ENCODE measurements at regions not wholly inside any gene's neighbourhood (a gene's known extent, or its start where the extent isn't known, plus 50 kb on each side); places are given as distances from the start of the nearest gene placed in this dataset.

- no peak for TF ChIP-seq ZNF274 (IDR thresholded peaks at IDR 0.05; ENCODE audit: low read depth, low read length)
- no peak for TF ChIP-seq SUZ12 (IDR thresholded peaks at IDR 0.05; ENCODE audit: extremely low read depth, insufficient read depth, insufficient read length)
- no peak for TF ChIP-seq YY1 (IDR thresholded peaks at IDR 0.05; ENCODE audit: insufficient read depth, insufficient read length)
- DNase-seq (ENCODE audit: low read depth, low spot score) = no peak
- Histone ChIP-seq H3K9me3 (ENCODE audit: insufficient read depth, low read length) (peaks cover 5% of the 10 kb centered on the region; the same call in 1 of the 2 replicates), H3K9ac (ENCODE audit: insufficient read length, low read depth) (no peak overlapping the region), H3K36me3 (ENCODE audit: insufficient read depth, insufficient read length, low read length) (no peaks in the 10 kb centered on the region), H3K4me3 (ENCODE audit: insufficient read length, low read depth) (no peak overlapping the region), H3K27me3 (ENCODE audit: insufficient read depth, insufficient read length) (no peaks in the 10 kb centered on the region), H3K4me1 (ENCODE audit: insufficient read depth, insufficient read length) (no peaks in the 10 kb centered on the region)
Observed at GRCh38 chr6:170483413-170483812, 69.7 kb downstream of the PSMB1 start.

- peak; percentile 13 for DNase-seq (ENCODE audit: low read depth, low spot score)
- no peaks in the 10 kb centered on the region for H3K27me3 ChIP-seq (ENCODE audit: insufficient read depth, insufficient read length)
- no peaks in the 10 kb centered on the region for H3K4me1 ChIP-seq (ENCODE audit: insufficient read depth, insufficient read length)
- no peak overlapping the region for H3K4me3 ChIP-seq (ENCODE audit: insufficient read length, low read depth)
- peaks cover 5% of the 10 kb centered on the region; the same call in 1 of the 2 replicates for H3K9me3 ChIP-seq (ENCODE audit: insufficient read depth, low read length)
- TF ChIP-seq SUZ12 (IDR thresholded peaks at IDR 0.05; ENCODE audit: extremely low read depth, insufficient read depth, insufficient read length) (no peak), ZNF274 (IDR thresholded peaks at IDR 0.05; ENCODE audit: low read depth, low read length) (no peak), YY1 (IDR thresholded peaks at IDR 0.05; ENCODE audit: insufficient read depth, insufficient read length) (no peak)
- no peak overlapping the region for H3K9ac ChIP-seq (ENCODE audit: insufficient read length, low read depth)
- no peaks in the 10 kb centered on the region for H3K36me3 ChIP-seq (ENCODE audit: insufficient read depth, insufficient read length, low read length)
Observed at GRCh38 chr6:170480050-170480692, 72.9 kb downstream of the PSMB1 start.

- H3K4me1 ChIP-seq (ENCODE audit: insufficient read depth, insufficient read length) = no peaks in the 10 kb centered on the region
- no peak for DNase-seq (ENCODE audit: low read depth, low spot score)
- H3K36me3 ChIP-seq (ENCODE audit: insufficient read depth, insufficient read length, low read length) = no peaks in the 10 kb centered on the region
- H3K4me3 ChIP-seq (ENCODE audit: insufficient read length, low read depth) = no peak overlapping the region
- H3K9ac ChIP-seq (ENCODE audit: insufficient read length, low read depth) = no peak overlapping the region
- no peaks in the 10 kb centered on the region for H3K9me3 ChIP-seq (ENCODE audit: insufficient read depth, low read length)
- TF ChIP-seq ZNF274 (IDR thresholded peaks at IDR 0.05; ENCODE audit: low read depth, low read length) = no peak
- TF ChIP-seq SUZ12 (IDR thresholded peaks at IDR 0.05; ENCODE audit: extremely low read depth, insufficient read depth, insufficient read length) = no peak
- no peak for TF ChIP-seq YY1 (IDR thresholded peaks at IDR 0.05; ENCODE audit: insufficient read depth, insufficient read length)
- no peaks in the 10 kb centered on the region for H3K27me3 ChIP-seq (ENCODE audit: insufficient read depth, insufficient read length)
Observed at GRCh38 chr6:170476360-170476759, 76.7 kb downstream of the PSMB1 start.

- Histone ChIP-seq H3K9ac (ENCODE audit: insufficient read length, low read depth) (no peak overlapping the region), H3K4me3 (ENCODE audit: insufficient read length, low read depth) (no peak overlapping the region), H3K9me3 (ENCODE audit: insufficient read depth, low read length) (no peaks in the 10 kb centered on the region), H3K36me3 (ENCODE audit: insufficient read depth, insufficient read length, low read length) (no peaks in the 10 kb centered on the region), H3K27me3 (ENCODE audit: insufficient read depth, insufficient read length) (no peaks in the 10 kb centered on the region), H3K4me1 (ENCODE audit: insufficient read depth, insufficient read length) (no peaks in the 10 kb centered on the region)
- no peak for DNase-seq (ENCODE audit: low read depth, low spot score)
- TF ChIP-seq YY1 (IDR thresholded peaks at IDR 0.05; ENCODE audit: insufficient read depth, insufficient read length) (no peak), ZNF274 (IDR thresholded peaks at IDR 0.05; ENCODE audit: low read depth, low read length) (no peak), SUZ12 (IDR thresholded peaks at IDR 0.05; ENCODE audit: extremely low read depth, insufficient read depth, insufficient read length) (no peak)
Observed at GRCh38 chr6:170475118-170475517, 78.0 kb downstream of the PSMB1 start.

GRCh38 chr6:170473801-170474200 lies 79.3 kb downstream of the PSMB1 start:
- Histone ChIP-seq H3K36me3 (ENCODE audit: insufficient read depth, insufficient read length, low read length) (no peaks in the 10 kb centered on the region), H3K4me3 (ENCODE audit: insufficient read length, low read depth) (no peak overlapping the region), H3K27me3 (ENCODE audit: insufficient read depth, insufficient read length) (no peaks in the 10 kb centered on the region), H3K9ac (ENCODE audit: insufficient read length, low read depth) (no peak overlapping the region), H3K9me3 (ENCODE audit: insufficient read depth, low read length) (no peaks in the 10 kb centered on the region), H3K4me1 (ENCODE audit: insufficient read depth, insufficient read length) (no peaks in the 10 kb centered on the region)
- DNase-seq (ENCODE audit: low read depth, low spot score) = no peak
- no peak for TF ChIP-seq SUZ12 (IDR thresholded peaks at IDR 0.05; ENCODE audit: extremely low read depth, insufficient read depth, insufficient read length)
- TF ChIP-seq ZNF274 (IDR thresholded peaks at IDR 0.05; ENCODE audit: low read depth, low read length) = no peak
- no peak for TF ChIP-seq YY1 (IDR thresholded peaks at IDR 0.05; ENCODE audit: insufficient read depth, insufficient read length)

- Histone ChIP-seq H3K36me3 (ENCODE audit: insufficient read depth, insufficient read length, low read length) (no peaks in the 10 kb centered on the region), H3K9me3 (ENCODE audit: insufficient read depth, low read length) (no peaks in the 10 kb centered on the region), H3K4me1 (ENCODE audit: insufficient read depth, insufficient read length) (no peaks in the 10 kb centered on the region), H3K4me3 (ENCODE audit: insufficient read length, low read depth) (no peak overlapping the region), H3K9ac (ENCODE audit: insufficient read length, low read depth) (no peak overlapping the region), H3K27me3 (ENCODE audit: insufficient read depth, insufficient read length) (no peaks in the 10 kb centered on the region)
- TF ChIP-seq ZNF274 (IDR thresholded peaks at IDR 0.05; ENCODE audit: low read depth, low read length) (no peak), YY1 (IDR thresholded peaks at IDR 0.05; ENCODE audit: insufficient read depth, insufficient read length) (no peak), SUZ12 (IDR thresholded peaks at IDR 0.05; ENCODE audit: extremely low read depth, insufficient read depth, insufficient read length) (no peak)
- no peak for DNase-seq (ENCODE audit: low read depth, low spot score)
Observed at GRCh38 chr6:170473301-170473717, 79.8 kb downstream of the PSMB1 start.

GRCh38 chr6:170471491-170471890 lies 81.6 kb downstream of the PSMB1 start:
- no peak for TF ChIP-seq SUZ12 (IDR thresholded peaks at IDR 0.05; ENCODE audit: extremely low read depth, insufficient read depth, insufficient read length)
- no peak for TF ChIP-seq YY1 (IDR thresholded peaks at IDR 0.05; ENCODE audit: insufficient read depth, insufficient read length)
- no peak for TF ChIP-seq ZNF274 (IDR thresholded peaks at IDR 0.05; ENCODE audit: low read depth, low read length)

More at GRCh38 chr6:170471491-170471890, 81.6 kb downstream of the PSMB1 start:
- no peaks in the 10 kb centered on the region for H3K36me3 ChIP-seq (ENCODE audit: insufficient read depth, insufficient read length, low read length)
- H3K9ac ChIP-seq (ENCODE audit: insufficient read length, low read depth) = no peak overlapping the region
- H3K4me1 ChIP-seq (ENCODE audit: insufficient read depth, insufficient read length) = no peaks in the 10 kb centered on the region
- no peaks in the 10 kb centered on the region for H3K27me3 ChIP-seq (ENCODE audit: insufficient read depth, insufficient read length)
- DNase-seq (ENCODE audit: low read depth, low spot score) = no peak
- peaks cover 7% of the 10 kb centered on the region; the same call in 1 of the 2 replicates for H3K9me3 ChIP-seq (ENCODE audit: insufficient read depth, low read length)
- H3K4me3 ChIP-seq (ENCODE audit: insufficient read length, low read depth) = no peak overlapping the region

Data from NT2/D1 (cell line).